Liver (tissue), 8 donors: ENCODE measurements at regions not wholly inside any gene's neighbourhood (a gene's known extent, or its start where the extent isn't known, plus 50 kb on each side); places are given as distances from the start of the nearest gene placed in this dataset.

Experiments
- DNase-seq: peaks from one replicate; pipeline ENCODE4 v3.0.0-alpha.2; 2017; ENCODE audit warnings: low spot score
- H3K27ac ChIP-seq, 2 donors: one replicate each; pipeline ENCODE4 v1.7.0; 2013; ENCODE audit warnings: inconsistent platforms in 2 of 2, low read length in 2 of 2, control low read depth in 1 of 2, low read depth in 1 of 2, mild to moderate bottlenecking in 1 of 2
- H3K27me3 ChIP-seq, 4 donors: one replicate each; pipeline versions ENCODE4 v1.6.1 to v1.7.0; 2013; ENCODE audit warnings: low read length in 3 of 4, inconsistent platforms in 1 of 4, mild to moderate bottlenecking in 1 of 4, moderate library complexity in 1 of 4; ENCODE audit not compliant: control insufficient read depth in 4 of 4, insufficient read depth in 4 of 4
- H3K36me3 ChIP-seq, 4 donors: one replicate each; pipeline versions ENCODE4 v1.6.1 to v1.7.0; 2013; ENCODE audit warnings: low read length in 3 of 4, mild to moderate bottlenecking in 3 of 4, low read depth in 1 of 4, moderate library complexity in 1 of 4; ENCODE audit not compliant: control insufficient read depth in 4 of 4, insufficient read depth in 3 of 4
- H3K4me1 ChIP-seq, 4 donors: one replicate each; pipeline versions ENCODE4 v1.6.1 to v1.7.0; 2013; ENCODE audit warnings: low read length in 3 of 4, mild to moderate bottlenecking in 3 of 4, moderate library complexity in 1 of 4; ENCODE audit not compliant: control insufficient read depth in 4 of 4, insufficient read depth in 4 of 4
- H3K4me3 ChIP-seq, 3 donors: one replicate each; pipeline versions ENCODE4 v1.6.1 to v1.7.0; 2013; ENCODE audit warnings: low read length in 3 of 3, control low read depth in 1 of 3, low read depth in 1 of 3, mild to moderate bottlenecking in 1 of 3
- H3K9ac ChIP-seq, 2 donors: one replicate each; pipeline ENCODE4 v1.7.0; 2013; ENCODE audit warnings: low read length in 2 of 2, mild to moderate bottlenecking in 2 of 2, moderate library complexity in 2 of 2, control low read depth in 1 of 2, low read depth in 1 of 2
- H3K9me3 ChIP-seq, 4 donors: one replicate each; pipeline versions ENCODE4 v1.6.1 to v1.7.0; 2013; ENCODE audit warnings: low read length in 3 of 4; ENCODE audit not compliant: control insufficient read depth in 4 of 4
- ATF3 ChIP-seq: IDR thresholded peaks from 2 replicates; pipeline ENCODE4 v1.6.1; 2016; ENCODE audit warnings: antibody characterized with exemption
- CTCF ChIP-seq: fragments of 150-350 bp; IDR thresholded peaks from 2 replicates; pipeline ENCODE4 v1.5.1; 2017; ENCODE audit warnings: improper control_type of control experiment, low read depth, low read length; ENCODE audit not compliant: missing input control
- EGR1 ChIP-seq, 2 donors: IDR thresholded peaks; 2 replicates each; pipeline ENCODE4 v1.6.1; 2016 to 2018; ENCODE audit warnings: antibody characterized with exemption in 2 of 2, low read depth in 2 of 2
- FOXA1 ChIP-seq: IDR thresholded peaks from 2 replicates; pipeline ENCODE4 v1.6.1; 2016; ENCODE audit warnings: antibody characterized with exemption
- FOXA2 ChIP-seq: IDR thresholded peaks from 2 replicates; pipeline ENCODE4 v1.6.1; 2016; ENCODE audit warnings: antibody characterized with exemption
- GABPA ChIP-seq, 2 donors: IDR thresholded peaks in 1 of 2; conservative IDR thresholded peaks in 1 of 2; 2 replicates each; pipeline ENCODE4 v1.6.1; 2016; ENCODE audit warnings: antibody characterized with exemption in 2 of 2, mild to moderate bottlenecking in 1 of 2, moderate library complexity in 1 of 2
- HNF4A ChIP-seq, 2 donors: conservative IDR thresholded peaks; 2 replicates each; pipeline ENCODE4 v1.6.1; 2016; ENCODE audit warnings: antibody characterized with exemption in 2 of 2, mild to moderate bottlenecking in 2 of 2
- HNF4G ChIP-seq: IDR thresholded peaks from 2 replicates; pipeline ENCODE4 v1.6.1; 2016; ENCODE audit warnings: antibody characterized with exemption
- JUND ChIP-seq, 2 donors: IDR thresholded peaks; 2 replicates each; pipeline ENCODE4 v1.6.1; 2016; ENCODE audit warnings: antibody characterized with exemption in 2 of 2
- MAX ChIP-seq: IDR thresholded peaks from 2 replicates; pipeline ENCODE4 v1.6.1; 2016; ENCODE audit warnings: antibody characterized with exemption
- NR2F2 ChIP-seq: IDR thresholded peaks from 2 replicates; pipeline ENCODE4 v1.6.1; 2016; ENCODE audit warnings: antibody characterized with exemption
- RAD21 ChIP-seq, 2 donors: IDR thresholded peaks; 2 replicates each; pipeline ENCODE4 v1.6.1; 2016; ENCODE audit warnings: antibody characterized with exemption in 2 of 2, mild to moderate bottlenecking in 2 of 2
- REST ChIP-seq: IDR thresholded peaks from 2 replicates; pipeline ENCODE4 v1.6.1; 2016; ENCODE audit warnings: antibody characterized with exemption, mild to moderate bottlenecking
- RXRA ChIP-seq, 2 donors: IDR thresholded peaks; 2 replicates each; pipeline ENCODE4 v1.6.1; 2017 to 2018; ENCODE audit warnings: antibody characterized with exemption in 2 of 2, mild to moderate bottlenecking in 1 of 2
- SP1 ChIP-seq: IDR thresholded peaks from 2 replicates; pipeline ENCODE4 v1.6.1; 2018; ENCODE audit warnings: antibody characterized with exemption, mild to moderate bottlenecking
- TAF1 ChIP-seq: conservative IDR thresholded peaks from 2 replicates; pipeline ENCODE4 v1.6.1; 2016; ENCODE audit warnings: antibody characterized with exemption, mild to moderate bottlenecking
- YY1 ChIP-seq: IDR thresholded peaks from 2 replicates; pipeline ENCODE4 v1.6.1; 2016; ENCODE audit warnings: antibody characterized with exemption, mild to moderate bottlenecking
- ZBTB33 ChIP-seq: IDR thresholded peaks from 2 replicates; pipeline ENCODE4 v1.6.1; 2016; ENCODE audit warnings: antibody characterized with exemption
- WGBS: extraction: QIAGEN DNeasy Blood & Tissue Kit; methylation state at CpG from one replicate; pipeline ENCODE4 v1.1.7; 2013; 5-methylcytosine and 5-hydroxymethylcytosine counted together
- donor health status: healthy.
- donor health status: healthy.
- donor health status: healthy.
- donor health status: healthy.
- donor health status: healthy.

GRCh38 chr13:84207509-84207908 lies 325.2 kb upstream of the SLITRK1 start:
- Histone ChIP-seq H3K36me3 (no peaks in the 10 kb centered on the region), H3K4me1 (no peaks in the 10 kb centered on the region), H3K4me3 (no peak overlapping the region), H3K9me3 (no peaks in the 10 kb centered on the region), H3K27ac (no peak overlapping the region), H3K9ac (no peak overlapping the region), H3K27me3 (no peaks in the 10 kb centered on the region)
- TF ChIP-seq ZBTB33 (no peak), EGR1 (IDR thresholded peaks at IDR 0.05; ENCODE audit: low read depth in 2 of 2) (no peak), CTCF (no peak), HNF4A (conservative IDR thresholded peaks at IDR 0.05) (no peak), SP1 (no peak), RXRA (IDR thresholded peaks at IDR 0.05) (no peak), REST (no peak), JUND (IDR thresholded peaks at IDR 0.05) (no peak), YY1 (no peak), ATF3 (no peak), HNF4G (no peak), FOXA2 (no peak), GABPA (IDR thresholded peaks at IDR 0.05 in 1 of 2, conservative IDR thresholded peaks at IDR 0.05 in 1 of 2) (no peak), NR2F2 (no peak), RAD21 (IDR thresholded peaks at IDR 0.05) (no peak), TAF1 (no peak), FOXA1 (no peak), MAX (no peak)
- 81% methylated on average over 2 of the region's 2 CpGs for WGBS
- DNase-seq, result no peak
